ENCODE measurements at regions not wholly inside any gene's neighbourhood (a gene's known extent, or its start where the extent isn't known, plus 50 kb on each side); places are given as distances from the start of the nearest gene placed in this dataset.

DNA sequence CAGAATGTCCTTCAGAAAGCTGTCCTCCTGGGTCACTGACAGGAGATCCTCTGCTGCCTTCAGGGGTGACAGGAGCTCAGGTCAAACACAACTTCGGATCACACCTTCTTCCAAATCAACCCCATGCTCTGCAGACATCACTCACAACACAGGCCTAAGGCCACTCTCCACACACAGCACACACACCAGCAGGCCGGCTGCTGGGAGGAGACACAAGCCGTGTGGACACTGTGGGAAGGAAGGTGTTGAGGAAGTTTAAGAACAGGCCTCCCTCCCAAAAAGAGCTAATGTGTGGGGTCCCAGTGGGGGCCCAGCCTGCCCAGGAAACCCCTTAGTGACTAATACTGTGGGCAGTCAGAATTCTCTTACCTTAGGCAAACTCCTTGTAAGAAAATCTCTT lies 290.3 kb upstream of the ID2 start:
- H3K36me3 ChIP-seq (ENCODE audit: insufficient read depth, low read length), result no peaks in the 10 kb centered on the region
- no peak overlapping the region for H3K4me3 ChIP-seq (ENCODE audit: low read length)
- peaks cover 5% of the 10 kb centered on the region for H3K27me3 ChIP-seq (ENCODE audit: control insufficient read depth, insufficient read depth, low read length)
- H3K4me1 ChIP-seq (ENCODE audit: control insufficient read depth, insufficient read depth, low read length), result peaks cover 9% of the 10 kb centered on the region
- no peak overlapping the region for H3K9ac ChIP-seq (ENCODE audit: low read depth, low read length)
- H3K9me3 ChIP-seq (replicated peaks; ENCODE audit: low read length), result no peaks in the 10 kb centered on the region
- no peak overlapping the region for H3K4me2 ChIP-seq (ENCODE audit: low read length)

- Histone ChIP-seq H3K4me3 (ENCODE audit: low read length) (no peak overlapping the region), H3K27me3 (ENCODE audit: control insufficient read depth, insufficient read depth, low read length) (peaks cover 5% of the 10 kb centered on the region), H3K9ac (ENCODE audit: low read depth, low read length) (no peak overlapping the region), H3K36me3 (ENCODE audit: insufficient read depth, low read length) (no peaks in the 10 kb centered on the region), H3K9me3 (replicated peaks; ENCODE audit: low read length) (no peaks in the 10 kb centered on the region), H3K4me2 (ENCODE audit: low read length) (no peak overlapping the region), H3K4me1 (ENCODE audit: control insufficient read depth, insufficient read depth, low read length) (peaks cover 9% of the 10 kb centered on the region)
Measured at GRCh38 chr2:8392098-8392866, 289.6 kb upstream of the ID2 start.

GRCh38 chr2:8393506-8393905 lies 288.4 kb upstream of the ID2 start:
- Histone ChIP-seq H3K4me2 (ENCODE audit: low read length) (no peak overlapping the region), H3K9me3 (replicated peaks; ENCODE audit: low read length) (no peaks in the 10 kb centered on the region), H3K4me1 (ENCODE audit: control insufficient read depth, insufficient read depth, low read length) (peaks cover 9% of the 10 kb centered on the region), H3K36me3 (ENCODE audit: insufficient read depth, low read length) (no peaks in the 10 kb centered on the region), H3K4me3 (ENCODE audit: low read length) (no peak overlapping the region), H3K9ac (ENCODE audit: low read depth, low read length) (no peak overlapping the region), H3K27me3 (ENCODE audit: control insufficient read depth, insufficient read depth, low read length) (peaks cover 5% of the 10 kb centered on the region)

DNA sequence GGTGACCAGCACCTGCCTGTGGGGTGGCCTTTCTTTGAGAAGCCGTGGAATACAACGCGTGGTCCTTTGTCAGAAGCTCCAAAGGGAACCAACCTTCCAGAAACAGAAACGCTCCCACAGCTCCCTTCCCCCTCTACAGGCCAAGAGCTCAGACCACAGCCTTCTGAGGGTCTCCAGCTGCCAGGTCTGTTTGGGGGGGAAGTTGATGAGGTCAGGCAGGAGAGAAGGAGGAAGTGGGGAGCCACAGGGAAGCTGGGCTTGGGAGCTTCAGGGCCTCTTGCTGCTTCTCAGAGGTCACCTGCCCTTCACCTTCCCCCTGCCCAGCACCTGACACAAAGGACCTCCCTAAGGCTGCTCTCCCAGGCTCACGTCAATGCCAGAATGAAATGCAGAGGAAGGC lies 287.7 kb upstream of the ID2 start:
- Histone ChIP-seq H3K27me3 (ENCODE audit: control insufficient read depth, insufficient read depth, low read length) (peaks cover 5% of the 10 kb centered on the region), H3K36me3 (ENCODE audit: insufficient read depth, low read length) (no peaks in the 10 kb centered on the region), H3K9ac (ENCODE audit: low read depth, low read length) (no peak overlapping the region), H3K9me3 (replicated peaks; ENCODE audit: low read length) (no peaks in the 10 kb centered on the region), H3K4me1 (ENCODE audit: control insufficient read depth, insufficient read depth, low read length) (peaks cover 8% of the 10 kb centered on the region), H3K4me3 (ENCODE audit: low read length) (no peak overlapping the region), H3K4me2 (ENCODE audit: low read length) (no peak overlapping the region)

DNA sequence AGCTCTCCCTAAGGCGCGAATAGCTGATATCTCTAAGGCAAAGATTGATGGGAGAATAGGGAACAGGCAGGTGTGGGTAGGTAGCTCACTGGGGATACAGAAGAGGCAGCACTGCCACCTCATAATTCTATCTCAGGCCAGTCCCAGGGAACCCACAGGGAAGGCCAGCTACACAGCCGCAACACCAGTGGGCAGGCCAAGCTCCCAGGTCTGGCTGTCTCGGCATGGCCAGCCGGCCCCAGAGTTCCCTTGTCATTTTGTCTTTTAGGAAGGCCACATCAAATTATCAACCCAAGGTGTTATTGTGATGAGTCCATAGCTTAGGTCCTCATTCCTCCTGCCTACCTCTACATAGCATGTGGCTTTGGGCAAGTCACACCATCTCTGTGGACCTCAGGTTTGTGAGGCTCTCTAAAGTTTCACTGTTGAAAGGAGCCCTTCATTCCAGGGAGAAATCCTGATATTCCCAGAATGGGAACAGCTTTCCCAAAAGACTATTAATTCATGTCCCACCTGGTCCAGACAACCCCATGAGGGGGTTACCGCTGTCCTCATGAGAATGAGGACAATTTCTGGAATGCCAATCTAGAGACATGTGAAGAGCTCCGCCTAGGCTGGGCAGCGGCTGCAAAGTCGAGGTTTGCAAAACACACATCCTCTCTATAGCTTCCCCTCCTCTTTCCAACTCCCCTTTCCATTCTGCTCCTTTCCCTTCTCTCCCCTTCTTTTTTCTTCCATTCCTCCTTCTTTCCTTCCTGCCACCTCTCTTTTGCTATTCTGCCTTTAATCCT lies 287.1 kb upstream of the ID2 start:
- Histone ChIP-seq H3K9ac (ENCODE audit: low read depth, low read length) (no peak overlapping the region), H3K4me2 (ENCODE audit: low read length) (no peak overlapping the region), H3K27me3 (ENCODE audit: control insufficient read depth, insufficient read depth, low read length) (peaks cover 5% of the 10 kb centered on the region), H3K36me3 (ENCODE audit: insufficient read depth, low read length) (no peaks in the 10 kb centered on the region), H3K4me3 (ENCODE audit: low read length) (no peak overlapping the region), H3K9me3 (replicated peaks; ENCODE audit: low read length) (no peaks in the 10 kb centered on the region), H3K4me1 (ENCODE audit: control insufficient read depth, insufficient read depth, low read length) (peaks cover 2% of the 10 kb centered on the region)

- H3K36me3 ChIP-seq (ENCODE audit: insufficient read depth, low read length), result no peaks in the 10 kb centered on the region
- H3K27me3 ChIP-seq (ENCODE audit: control insufficient read depth, insufficient read depth, low read length), result peaks cover 5% of the 10 kb centered on the region
- no peak overlapping the region for H3K9ac ChIP-seq (ENCODE audit: low read depth, low read length)
- H3K4me1 ChIP-seq (ENCODE audit: control insufficient read depth, insufficient read depth, low read length), result no peaks in the 10 kb centered on the region
- no peaks in the 10 kb centered on the region for H3K9me3 ChIP-seq (replicated peaks; ENCODE audit: low read length)
- no peak overlapping the region for H3K4me3 ChIP-seq (ENCODE audit: low read length)
- no peak overlapping the region for H3K4me2 ChIP-seq (ENCODE audit: low read length)
Measured at GRCh38 chr2:8395718-8396117, 286.1 kb upstream of the ID2 start.

DNA sequence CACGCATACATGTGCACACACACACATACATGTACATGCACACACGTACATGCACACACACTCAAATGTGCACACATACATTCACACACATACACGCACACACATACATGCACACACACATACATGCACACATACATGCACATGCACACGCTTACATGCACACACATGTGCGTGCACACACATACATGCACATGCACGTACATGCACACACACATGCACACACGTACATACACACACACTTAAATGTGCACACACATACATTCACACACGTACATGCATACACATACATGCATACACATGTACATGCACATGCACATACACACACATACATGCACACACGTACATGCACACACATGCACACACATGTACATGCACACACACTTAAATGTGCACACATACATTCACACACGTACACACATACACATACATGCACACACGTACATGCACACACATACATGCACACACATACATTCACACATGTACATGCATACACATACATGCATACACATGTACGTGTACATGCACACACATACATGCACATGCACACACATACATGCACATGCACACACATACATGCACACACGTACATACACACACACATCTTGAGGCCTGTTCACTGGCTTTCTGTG lies 283.7 kb upstream of the ID2 start:
- Histone ChIP-seq H3K27me3 (ENCODE audit: control insufficient read depth, insufficient read depth, low read length) (peaks cover 5% of the 10 kb centered on the region), H3K4me2 (ENCODE audit: low read length) (no peak overlapping the region), H3K4me1 (ENCODE audit: control insufficient read depth, insufficient read depth, low read length) (no peaks in the 10 kb centered on the region), H3K4me3 (ENCODE audit: low read length) (no peak overlapping the region), H3K9ac (ENCODE audit: low read depth, low read length) (no peak overlapping the region), H3K9me3 (replicated peaks; ENCODE audit: low read length) (no peaks in the 10 kb centered on the region), H3K36me3 (ENCODE audit: insufficient read depth, low read length) (no peaks in the 10 kb centered on the region)

- no peaks in the 10 kb centered on the region for H3K9me3 ChIP-seq (replicated peaks; ENCODE audit: low read length)
Measured at GRCh38 chr2:8399731-8400130, 282.1 kb upstream of the ID2 start.

DNA sequence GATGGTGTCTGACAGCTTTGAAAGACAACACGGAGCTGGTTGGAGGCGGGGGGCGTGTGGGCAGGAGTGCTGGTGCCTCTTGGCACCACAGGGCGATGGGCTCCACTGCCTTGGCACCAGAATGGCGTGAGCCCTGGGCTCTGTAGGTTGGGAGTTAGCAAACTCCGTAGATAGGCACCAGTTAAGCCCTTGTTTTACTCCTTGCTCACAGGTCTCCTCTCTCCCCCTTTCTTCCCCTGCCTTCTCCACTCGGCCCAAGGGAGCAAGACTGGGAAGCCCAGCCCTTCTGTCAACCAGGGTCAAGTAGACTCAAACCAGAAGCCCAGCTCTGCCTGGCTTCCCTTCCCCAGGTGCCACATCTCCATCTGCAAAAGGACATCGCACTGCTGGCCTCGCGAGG lies 281.7 kb upstream of the ID2 start:
- Histone ChIP-seq H3K9ac (ENCODE audit: low read depth, low read length) (no peak overlapping the region), H3K4me1 (ENCODE audit: control insufficient read depth, insufficient read depth, low read length) (no peaks in the 10 kb centered on the region), H3K4me3 (ENCODE audit: low read length) (no peak overlapping the region), H3K27me3 (ENCODE audit: control insufficient read depth, insufficient read depth, low read length) (peaks cover 5% of the 10 kb centered on the region), H3K4me2 (ENCODE audit: low read length) (no peak overlapping the region), H3K9me3 (replicated peaks; ENCODE audit: low read length) (no peaks in the 10 kb centered on the region), H3K36me3 (ENCODE audit: insufficient read depth, low read length) (no peaks in the 10 kb centered on the region)

More at GRCh38 chr2:8399731-8400130, 282.1 kb upstream of the ID2 start:
- no peaks in the 10 kb centered on the region for H3K4me1 ChIP-seq (ENCODE audit: control insufficient read depth, insufficient read depth, low read length)
- peaks cover 5% of the 10 kb centered on the region for H3K27me3 ChIP-seq (ENCODE audit: control insufficient read depth, insufficient read depth, low read length)
- H3K4me2 ChIP-seq (ENCODE audit: low read length), result no peak overlapping the region
- no peak overlapping the region for H3K4me3 ChIP-seq (ENCODE audit: low read length)
- H3K36me3 ChIP-seq (ENCODE audit: insufficient read depth, low read length), result no peaks in the 10 kb centered on the region
- no peak overlapping the region for H3K9ac ChIP-seq (ENCODE audit: low read depth, low read length)

- Histone ChIP-seq H3K4me2 (ENCODE audit: low read length) (no peak overlapping the region), H3K9ac (ENCODE audit: low read depth, low read length) (no peak overlapping the region), H3K36me3 (ENCODE audit: insufficient read depth, low read length) (no peaks in the 10 kb centered on the region), H3K9me3 (replicated peaks; ENCODE audit: low read length) (no peaks in the 10 kb centered on the region), H3K4me1 (ENCODE audit: control insufficient read depth, insufficient read depth, low read length) (no peaks in the 10 kb centered on the region), H3K4me3 (ENCODE audit: low read length) (no peak overlapping the region), H3K27me3 (ENCODE audit: control insufficient read depth, insufficient read depth, low read length) (no peaks in the 10 kb centered on the region)
Measured at GRCh38 chr2:8402222-8402621, 279.6 kb upstream of the ID2 start.

DNA sequence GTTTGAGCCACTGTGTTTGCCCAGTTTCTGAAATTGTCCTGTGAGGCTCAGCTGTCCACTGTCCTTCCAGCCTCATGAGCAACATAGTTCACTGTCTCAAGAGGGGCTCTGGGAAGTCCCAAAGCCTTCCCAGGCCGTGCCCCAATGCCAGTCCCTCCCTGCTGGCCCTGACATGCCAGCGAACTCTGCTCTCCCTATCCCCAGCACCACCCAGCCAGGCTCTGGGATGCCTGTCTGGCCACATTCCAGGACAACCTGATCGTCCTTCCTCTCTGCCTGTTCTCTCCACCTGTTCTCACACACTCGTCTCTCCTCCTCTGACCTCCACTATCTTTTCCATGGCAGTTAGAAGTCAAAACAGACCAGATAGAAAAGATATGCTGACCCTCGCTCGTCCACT lies 278.0 kb upstream of the ID2 start:
- no peak overlapping the region for H3K9ac ChIP-seq (ENCODE audit: low read depth, low read length)
- no peaks in the 10 kb centered on the region for H3K4me1 ChIP-seq (ENCODE audit: control insufficient read depth, insufficient read depth, low read length)
- H3K36me3 ChIP-seq (ENCODE audit: insufficient read depth, low read length), result no peaks in the 10 kb centered on the region
- no peaks in the 10 kb centered on the region for H3K27me3 ChIP-seq (ENCODE audit: control insufficient read depth, insufficient read depth, low read length)
- H3K9me3 ChIP-seq (replicated peaks; ENCODE audit: low read length), result no peaks in the 10 kb centered on the region
- no peak overlapping the region for H3K4me2 ChIP-seq (ENCODE audit: low read length)
- no peak overlapping the region for H3K4me3 ChIP-seq (ENCODE audit: low read length)

Data from skeletal muscle satellite cell (primary cell).